ENCODE measurements at regions not wholly inside any gene's neighbourhood (a gene's known extent, or its start where the extent isn't known, plus 50 kb on each side); places are given as distances from the start of the nearest gene placed in this dataset.

DNA sequence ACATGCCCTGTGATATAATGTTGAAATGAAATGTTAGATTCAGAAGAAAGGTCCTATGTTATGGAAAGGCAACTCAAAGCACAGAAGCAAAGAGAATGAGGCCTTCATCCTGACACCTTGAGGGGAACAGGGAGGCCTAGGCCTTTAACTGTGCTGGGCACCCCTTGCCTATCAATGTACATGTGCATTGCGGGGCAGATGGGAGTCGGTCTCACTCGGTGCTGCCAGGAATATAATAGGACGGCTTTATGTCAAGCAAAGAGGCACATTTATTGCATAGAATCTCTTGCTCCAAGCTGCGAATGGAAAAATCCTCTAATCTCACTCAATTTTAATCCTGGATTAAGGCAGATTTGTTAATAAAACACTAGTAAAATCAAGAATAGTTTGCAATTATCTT lies 301.0 kb upstream of the SOX14 start:
- TF ChIP-seq SMC3 (IDR thresholded peaks at IDR 0.05) (no peak), POLR2A (IDR thresholded peaks at IDR 0.05; ENCODE audit: low read length) (no peak), RCOR1 (IDR thresholded peaks at IDR 0.05; ENCODE audit: low read depth, low read length) (no peak), SREBF2 (IDR thresholded peaks at IDR 0.05) (no peak), TP53 (CRISPR knock-in tag; IDR thresholded peaks at IDR 0.05) (no peak), NR3C1 (IDR thresholded peaks at IDR 0.05) (no peak), CBX2 (IDR thresholded peaks at IDR 0.05; ENCODE audit: borderline replicate concordance, low read depth) (no peak)
- TF ChIP-seq, protein P1, sequence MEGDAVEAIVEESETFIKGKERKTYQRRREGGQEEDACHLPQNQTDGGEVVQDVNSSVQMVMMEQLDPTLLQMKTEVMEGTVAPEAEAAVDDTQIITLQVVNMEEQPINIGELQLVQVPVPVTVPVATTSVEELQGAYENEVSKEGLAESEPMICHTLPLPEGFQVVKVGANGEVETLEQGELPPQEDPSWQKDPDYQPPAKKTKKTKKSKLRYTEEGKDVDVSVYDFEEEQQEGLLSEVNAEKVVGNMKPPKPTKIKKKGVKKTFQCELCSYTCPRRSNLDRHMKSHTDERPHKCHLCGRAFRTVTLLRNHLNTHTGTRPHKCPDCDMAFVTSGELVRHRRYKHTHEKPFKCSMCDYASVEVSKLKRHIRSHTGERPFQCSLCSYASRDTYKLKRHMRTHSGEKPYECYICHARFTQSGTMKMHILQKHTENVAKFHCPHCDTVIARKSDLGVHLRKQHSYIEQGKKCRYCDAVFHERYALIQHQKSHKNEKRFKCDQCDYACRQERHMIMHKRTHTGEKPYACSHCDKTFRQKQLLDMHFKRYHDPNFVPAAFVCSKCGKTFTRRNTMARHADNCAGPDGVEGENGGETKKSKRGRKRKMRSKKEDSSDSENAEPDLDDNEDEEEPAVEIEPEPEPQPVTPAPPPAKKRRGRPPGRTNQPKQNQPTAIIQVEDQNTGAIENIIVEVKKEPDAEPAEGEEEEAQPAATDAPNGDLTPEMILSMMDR (IDR thresholded peaks at IDR 0.05): no peak
- TF ChIP-seq, protein P2, sequence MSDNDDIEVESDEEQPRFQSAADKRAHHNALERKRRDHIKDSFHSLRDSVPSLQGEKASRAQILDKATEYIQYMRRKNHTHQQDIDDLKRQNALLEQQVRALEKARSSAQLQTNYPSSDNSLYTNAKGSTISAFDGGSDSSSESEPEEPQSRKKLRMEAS (IDR thresholded peaks at IDR 0.05): no peak
- TF ChIP-seq, protein P3, sequence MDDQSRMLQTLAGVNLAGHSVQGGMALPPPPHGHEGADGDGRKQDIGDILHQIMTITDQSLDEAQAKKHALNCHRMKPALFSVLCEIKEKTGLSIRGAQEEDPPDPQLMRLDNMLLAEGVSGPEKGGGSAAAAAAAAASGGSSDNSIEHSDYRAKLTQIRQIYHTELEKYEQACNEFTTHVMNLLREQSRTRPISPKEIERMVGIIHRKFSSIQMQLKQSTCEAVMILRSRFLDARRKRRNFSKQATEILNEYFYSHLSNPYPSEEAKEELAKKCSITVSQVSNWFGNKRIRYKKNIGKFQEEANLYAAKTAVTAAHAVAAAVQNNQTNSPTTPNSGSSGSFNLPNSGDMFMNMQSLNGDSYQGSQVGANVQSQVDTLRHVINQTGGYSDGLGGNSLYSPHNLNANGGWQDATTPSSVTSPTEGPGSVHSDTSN (IDR thresholded peaks at IDR 0.05): no peak

Measured in A549 (cell line).